ENCODE measurements at regions not wholly inside any gene's neighbourhood (a gene's known extent, or its start where the extent isn't known, plus 50 kb on each side); places are given as distances from the start of the nearest gene placed in this dataset.

- TF ChIP-seq CTCF (optimal IDR thresholded peaks at IDR 0.05 in 1 of 3, IDR thresholded peaks at IDR 0.05 in 1 of 3, conservative IDR thresholded peaks at IDR 0.05 in 1 of 3; ENCODE audit: extremely low read depth in 1 of 3, insufficient read depth in 2 of 3, low read length in 3 of 3) (no peak), EZH2 (IDR thresholded peaks at IDR 0.05; ENCODE audit: low read length) (no peak)
Measured at GRCh38 chr14:28666961-28667360, 99.6 kb upstream of the FOXG1 start.

All from keratinocyte (primary cell).